ENCODE measurements at regions not wholly inside any gene's neighbourhood (a gene's known extent, or its start where the extent isn't known, plus 50 kb on each side); places are given as distances from the start of the nearest gene placed in this dataset.

DNA sequence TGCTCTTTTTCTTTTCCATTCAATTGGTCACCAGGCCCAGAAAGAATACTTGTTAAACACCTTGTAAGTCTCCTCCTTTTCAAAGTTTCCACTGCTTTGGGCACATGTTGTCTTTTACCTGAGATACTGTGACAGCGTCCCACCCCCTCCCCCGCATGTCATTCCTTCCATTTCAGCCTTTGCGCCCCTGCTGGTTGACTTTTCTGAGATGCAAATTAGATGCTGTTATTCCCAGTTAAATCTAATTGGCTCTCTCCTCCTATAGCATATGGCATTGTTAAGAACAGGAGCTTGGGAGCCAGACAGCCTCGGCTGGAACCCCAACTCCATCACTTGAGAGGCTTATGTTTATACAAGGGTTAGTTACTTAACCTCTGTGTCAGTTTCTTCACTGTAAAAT lies 80.3 kb upstream of the GAREM1 start:
- TF ChIP-seq POLR2A (IDR thresholded peaks at IDR 0.05) (no peak), POLR2AphosphoS5 (IDR thresholded peaks at IDR 0.05) (no peak), EP300 (IDR thresholded peaks at IDR 0.05) (no peak)
- TF ChIP-seq, protein P1, sequence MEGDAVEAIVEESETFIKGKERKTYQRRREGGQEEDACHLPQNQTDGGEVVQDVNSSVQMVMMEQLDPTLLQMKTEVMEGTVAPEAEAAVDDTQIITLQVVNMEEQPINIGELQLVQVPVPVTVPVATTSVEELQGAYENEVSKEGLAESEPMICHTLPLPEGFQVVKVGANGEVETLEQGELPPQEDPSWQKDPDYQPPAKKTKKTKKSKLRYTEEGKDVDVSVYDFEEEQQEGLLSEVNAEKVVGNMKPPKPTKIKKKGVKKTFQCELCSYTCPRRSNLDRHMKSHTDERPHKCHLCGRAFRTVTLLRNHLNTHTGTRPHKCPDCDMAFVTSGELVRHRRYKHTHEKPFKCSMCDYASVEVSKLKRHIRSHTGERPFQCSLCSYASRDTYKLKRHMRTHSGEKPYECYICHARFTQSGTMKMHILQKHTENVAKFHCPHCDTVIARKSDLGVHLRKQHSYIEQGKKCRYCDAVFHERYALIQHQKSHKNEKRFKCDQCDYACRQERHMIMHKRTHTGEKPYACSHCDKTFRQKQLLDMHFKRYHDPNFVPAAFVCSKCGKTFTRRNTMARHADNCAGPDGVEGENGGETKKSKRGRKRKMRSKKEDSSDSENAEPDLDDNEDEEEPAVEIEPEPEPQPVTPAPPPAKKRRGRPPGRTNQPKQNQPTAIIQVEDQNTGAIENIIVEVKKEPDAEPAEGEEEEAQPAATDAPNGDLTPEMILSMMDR (IDR thresholded peaks at IDR 0.05): no peak

All from suprapubic skin (tissue), 4 donors.